Activated B cell treated with CpG ODN at 0.5 μM for 24 hours (primary cell): ENCODE measurements at regions not wholly inside any gene's neighbourhood (a gene's known extent, or its start where the extent isn't known, plus 50 kb on each side); places are given as distances from the start of the nearest gene placed in this dataset.

Experiments
- ATAC-seq: fragments of 200-7000 bp; cut with Tn5 transposase; one replicate; pipeline ENCODE4 v1.10.0; 2021; ENCODE audit warnings: low read depth, mild to moderate bottlenecking, moderate library complexity
- CTCF ChIA-PET: fragments of 350-600 bp; sonication (Branson Sonifier 250); formaldehyde crosslinking; loops from one replicate; lab custom pipeline; 2021; ENCODE audit warnings: antibody characterized with exemption; lab: Charles Lee
- POLR2A ChIA-PET: fragments of 350-600 bp; sonication (Branson Sonifier 250); formaldehyde crosslinking; loops from one replicate; lab custom pipeline; 2021; ENCODE audit warnings: antibody characterized with exemption; lab: Charles Lee
- DNase-seq: peaks from one replicate; pipeline ENCODE4 v3.0.0; 2022
- H3K27ac Mint-ChIP-seq: one replicate; pipeline ENCODE4 v1.8.0; 2020; ENCODE audit warnings: mixed read lengths
- H3K27me3 Mint-ChIP-seq: one replicate; pipeline ENCODE4 v1.8.0; 2021; ENCODE audit warnings: mixed read lengths
- H3K36me3 Mint-ChIP-seq: one replicate; pipeline ENCODE4 v1.8.0; 2021; ENCODE audit warnings: low read depth, mixed read lengths
- H3K4me1 Mint-ChIP-seq: one replicate; pipeline ENCODE4 v1.8.0; 2021; ENCODE audit warnings: mixed read lengths
- H3K4me3 Mint-ChIP-seq: one replicate; pipeline ENCODE4 v1.8.0; 2020; ENCODE audit warnings: mild to moderate bottlenecking, mixed read lengths
- H3K9me3 Mint-ChIP-seq: one replicate; pipeline ENCODE4 v1.8.0; 2020; ENCODE audit warnings: mixed read lengths
- intact Hi-C: fragments of 100-400 bp; cut with micrococcal nuclease; formaldehyde crosslinking; loops from one replicate; pipeline ENCODE4 v1.15.1; 2024
- TF ChIP-seq, protein P1 (sequence below): fragments of 200-600 bp; IDR thresholded peaks from one replicate; pipeline ENCODE4 v1.8.0; 2022; ENCODE audit warnings: antibody characterized with exemption, mild to moderate bottlenecking

DNA sequence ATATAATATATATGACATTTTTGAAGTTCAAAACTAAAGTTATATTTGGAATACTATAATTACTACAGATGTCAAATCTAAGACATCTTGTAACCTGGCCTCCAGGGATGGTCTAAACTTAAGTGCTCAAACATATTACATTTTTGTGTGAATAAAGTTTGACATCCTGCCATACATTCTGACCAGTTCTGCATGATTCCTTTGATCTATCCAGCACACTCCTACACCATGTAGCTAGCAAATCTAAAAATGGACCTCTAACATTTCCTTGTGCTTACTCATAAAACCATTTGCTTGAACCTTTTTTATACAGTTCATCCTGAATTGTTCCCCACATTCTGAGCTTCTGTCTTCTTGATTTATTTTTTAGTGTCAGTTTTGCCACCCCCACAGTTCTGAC lies 294.3 kb upstream of the ZNF804A start:
- no peaks in the 10 kb centered on the region for H3K27me3 Mint-ChIP-seq

DNA sequence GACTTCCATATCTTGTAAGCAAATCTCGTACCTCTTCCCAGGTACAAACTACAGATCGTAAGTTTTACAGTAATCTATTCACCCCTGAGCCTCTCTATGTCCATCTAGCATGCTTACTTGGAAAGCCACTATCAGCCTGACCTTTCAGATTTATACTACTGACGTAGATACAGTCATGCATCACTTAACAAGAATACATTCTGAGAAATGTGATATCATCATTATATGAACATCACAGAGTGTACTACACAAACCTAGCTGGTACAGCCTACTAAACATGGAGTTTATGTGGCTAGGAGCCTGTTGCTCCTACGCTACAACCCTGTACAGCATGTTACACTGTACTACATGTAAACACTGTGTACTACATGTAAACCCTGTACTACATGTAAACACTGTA lies 293.2 kb upstream of the ZNF804A start:
- ChIA-PET POLR2A (no interaction called here), CTCF (no interaction called here)
- no peak overlapping the region for H3K4me3 Mint-ChIP-seq
- intact Hi-C loops = no loop called here
- no peaks in the 10 kb centered on the region for H3K27me3 Mint-ChIP-seq
- no peaks in the 10 kb centered on the region for H3K36me3 Mint-ChIP-seq
- no peak for ATAC-seq
- TF ChIP-seq, protein P1, sequence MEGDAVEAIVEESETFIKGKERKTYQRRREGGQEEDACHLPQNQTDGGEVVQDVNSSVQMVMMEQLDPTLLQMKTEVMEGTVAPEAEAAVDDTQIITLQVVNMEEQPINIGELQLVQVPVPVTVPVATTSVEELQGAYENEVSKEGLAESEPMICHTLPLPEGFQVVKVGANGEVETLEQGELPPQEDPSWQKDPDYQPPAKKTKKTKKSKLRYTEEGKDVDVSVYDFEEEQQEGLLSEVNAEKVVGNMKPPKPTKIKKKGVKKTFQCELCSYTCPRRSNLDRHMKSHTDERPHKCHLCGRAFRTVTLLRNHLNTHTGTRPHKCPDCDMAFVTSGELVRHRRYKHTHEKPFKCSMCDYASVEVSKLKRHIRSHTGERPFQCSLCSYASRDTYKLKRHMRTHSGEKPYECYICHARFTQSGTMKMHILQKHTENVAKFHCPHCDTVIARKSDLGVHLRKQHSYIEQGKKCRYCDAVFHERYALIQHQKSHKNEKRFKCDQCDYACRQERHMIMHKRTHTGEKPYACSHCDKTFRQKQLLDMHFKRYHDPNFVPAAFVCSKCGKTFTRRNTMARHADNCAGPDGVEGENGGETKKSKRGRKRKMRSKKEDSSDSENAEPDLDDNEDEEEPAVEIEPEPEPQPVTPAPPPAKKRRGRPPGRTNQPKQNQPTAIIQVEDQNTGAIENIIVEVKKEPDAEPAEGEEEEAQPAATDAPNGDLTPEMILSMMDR = no peak
- no peaks in the 10 kb centered on the region for H3K9me3 Mint-ChIP-seq
- no peak overlapping the region for H3K27ac Mint-ChIP-seq
- no peak for DNase-seq
- no peaks in the 10 kb centered on the region for H3K4me1 Mint-ChIP-seq

More for the DNA sequence above, 294.3 kb upstream of the ZNF804A start:
- DNase-seq (no peak), ATAC-seq (no peak)
- Mint-ChIP-seq H3K36me3 (no peaks in the 10 kb centered on the region), H3K9me3 (no peaks in the 10 kb centered on the region), H3K4me1 (no peaks in the 10 kb centered on the region), H3K4me3 (no peak overlapping the region), H3K27ac (no peak overlapping the region)
- TF ChIP-seq, protein P1 = no peak
- intact Hi-C loops = no loop called here
- CTCF ChIA-PET = no interaction called here
- POLR2A ChIA-PET = no interaction called here

DNA sequence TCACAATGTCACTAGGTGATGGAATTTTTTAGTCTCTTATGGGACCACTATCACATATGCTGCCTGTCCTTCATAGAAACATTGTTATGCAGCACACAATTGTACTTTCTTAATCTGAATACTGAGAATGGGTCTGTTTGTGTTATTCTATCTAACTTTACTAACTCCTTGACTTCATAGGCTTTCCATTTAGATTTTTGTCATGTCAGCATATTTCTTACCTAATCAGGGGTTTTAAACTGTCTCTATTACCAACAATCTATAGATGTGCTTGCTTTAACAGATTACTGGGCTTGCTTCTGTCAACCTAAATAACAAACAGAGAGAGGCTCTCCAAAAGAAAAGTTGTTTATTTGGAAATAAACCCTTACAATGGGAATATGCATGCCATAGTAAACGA lies 289.6 kb upstream of the ZNF804A start:
- ChIA-PET POLR2A (no interaction called here), CTCF (no interaction called here)
- H3K4me1 Mint-ChIP-seq = no peaks in the 10 kb centered on the region
- no peak overlapping the region for H3K4me3 Mint-ChIP-seq
- no peak overlapping the region for H3K27ac Mint-ChIP-seq
- ATAC-seq (no peak), DNase-seq (no peak)
- no peaks in the 10 kb centered on the region for H3K9me3 Mint-ChIP-seq
- H3K27me3 Mint-ChIP-seq = no peaks in the 10 kb centered on the region
- intact Hi-C loops = no loop called here
- no peaks in the 10 kb centered on the region for H3K36me3 Mint-ChIP-seq
- TF ChIP-seq, protein P1 = no peak

DNA sequence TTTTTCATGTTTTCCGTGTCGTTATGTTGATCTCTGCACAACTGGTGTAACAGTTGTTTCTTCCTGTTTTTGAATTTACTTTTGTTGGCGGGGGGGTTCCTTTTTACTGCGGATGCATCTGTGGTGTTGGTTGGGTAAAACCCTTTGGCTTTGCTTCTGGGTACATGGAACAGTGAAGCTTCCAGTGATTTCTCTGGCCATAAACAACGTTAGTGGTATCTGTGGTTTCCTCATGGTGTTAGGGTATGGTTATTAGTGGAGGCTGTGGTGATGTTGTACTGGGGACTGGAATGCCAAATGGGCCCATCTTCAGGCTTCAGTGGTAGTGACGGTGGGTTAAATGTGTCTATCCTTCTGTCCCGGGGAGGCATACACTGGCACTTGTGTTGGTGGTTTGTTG lies 285.4 kb upstream of the ZNF804A start:
- no peaks in the 10 kb centered on the region for H3K4me1 Mint-ChIP-seq
- no peak for ATAC-seq
- no peaks in the 10 kb centered on the region for H3K27me3 Mint-ChIP-seq
- DNase-seq = no peak
- no peak overlapping the region for H3K27ac Mint-ChIP-seq
- TF ChIP-seq, protein P1 = no peak
- POLR2A ChIA-PET = no interaction called here
- H3K4me3 Mint-ChIP-seq = no peak overlapping the region
- H3K9me3 Mint-ChIP-seq = no peaks in the 10 kb centered on the region
- no peaks in the 10 kb centered on the region for H3K36me3 Mint-ChIP-seq
- CTCF ChIA-PET = no interaction called here
- intact Hi-C loops = no loop called here

DNA sequence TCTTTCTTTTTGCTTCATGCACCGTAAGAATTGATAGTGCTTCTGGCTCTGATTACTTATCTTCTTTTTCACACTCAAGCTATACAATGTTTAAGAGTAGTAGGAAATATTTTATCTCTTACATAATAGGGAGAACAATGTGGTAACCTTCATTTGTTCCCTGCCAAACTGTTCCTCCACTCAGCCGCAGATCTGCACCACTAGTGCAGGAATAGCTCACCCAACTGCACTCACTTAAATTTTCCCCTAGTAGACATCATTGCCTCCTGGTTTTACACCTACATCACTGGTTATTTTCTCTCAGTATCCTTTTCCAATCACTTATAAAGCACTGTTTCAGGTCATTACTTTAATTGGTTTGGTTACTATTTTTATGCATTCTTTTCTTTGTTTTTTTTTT lies 283.5 kb upstream of the ZNF804A start:
- DNase-seq (no peak), ATAC-seq (no peak)
- Mint-ChIP-seq H3K4me1 (no peaks in the 10 kb centered on the region), H3K4me3 (no peak overlapping the region), H3K27me3 (no peaks in the 10 kb centered on the region), H3K36me3 (no peaks in the 10 kb centered on the region), H3K27ac (no peak overlapping the region), H3K9me3 (no peaks in the 10 kb centered on the region)
- intact Hi-C loops = no loop called here
- TF ChIP-seq, protein P1 = no peak
- CTCF ChIA-PET = no interaction called here
- POLR2A ChIA-PET = no interaction called here
